ENCODE measurements at regions not wholly inside any gene's neighbourhood (a gene's known extent, or its start where the extent isn't known, plus 50 kb on each side); places are given as distances from the start of the nearest gene placed in this dataset.

- H3K4me3 ChIP-seq (ENCODE audit: low read depth, low read length) = no peak overlapping the region
- no peak for TF ChIP-seq CTCF (IDR thresholded peaks at IDR 0.05; ENCODE audit: low read depth, low read length)
- TF ChIP-seq MYC (IDR thresholded peaks at IDR 0.05; ENCODE audit: low read depth, low read length) = no peak
- TF ChIP-seq POLR2A (IDR thresholded peaks at IDR 0.05; ENCODE audit: extremely low read depth, insufficient read length) = no peak
- TF ChIP-seq MAX (IDR thresholded peaks at IDR 0.05; ENCODE audit: low read depth, low read length) = no peak
- DNase-seq (ENCODE audit: low read depth) = no peak
These were observed 243.5 kb upstream of the SALL3 start for GRCh38 chr18:78736015-78736690.

- DNase-seq (ENCODE audit: low read depth) = no peak
- no peak for TF ChIP-seq MAX (IDR thresholded peaks at IDR 0.05; ENCODE audit: low read depth, low read length)
- no peak for TF ChIP-seq POLR2A (IDR thresholded peaks at IDR 0.05; ENCODE audit: extremely low read depth, insufficient read length)
- H3K4me3 ChIP-seq (ENCODE audit: low read depth, low read length) = no peak overlapping the region
These were observed 242.4 kb upstream of the SALL3 start for GRCh38 chr18:78737006-78737915.

GRCh38 chr18:78738076-78738690 is 241.4 kb upstream of the SALL3 start:
- no peak overlapping the region for H3K4me3 ChIP-seq (ENCODE audit: low read depth, low read length)
- no peak for TF ChIP-seq CTCF (IDR thresholded peaks at IDR 0.05; ENCODE audit: low read depth, low read length)
- TF ChIP-seq POLR2A (IDR thresholded peaks at IDR 0.05; ENCODE audit: extremely low read depth, insufficient read length) = no peak
- TF ChIP-seq MYC (IDR thresholded peaks at IDR 0.05; ENCODE audit: low read depth, low read length) = no peak
- no peak for TF ChIP-seq MAX (IDR thresholded peaks at IDR 0.05; ENCODE audit: low read depth, low read length)
- no peak for DNase-seq (ENCODE audit: low read depth)

- no peak for DNase-seq (ENCODE audit: low read depth)
- TF ChIP-seq CTCF (IDR thresholded peaks at IDR 0.05; ENCODE audit: low read depth, low read length) = no peak
- TF ChIP-seq MYC (IDR thresholded peaks at IDR 0.05; ENCODE audit: low read depth, low read length) = no peak
- TF ChIP-seq MAX (IDR thresholded peaks at IDR 0.05; ENCODE audit: low read depth, low read length) = no peak
- H3K4me3 ChIP-seq (ENCODE audit: low read depth, low read length) = no peak overlapping the region
These were observed 240.5 kb upstream of the SALL3 start for GRCh38 chr18:78739115-78739514.

- no peak for DNase-seq (ENCODE audit: low read depth)
- TF ChIP-seq MAX (IDR thresholded peaks at IDR 0.05; ENCODE audit: low read depth, low read length) (no peak), MYC (IDR thresholded peaks at IDR 0.05; ENCODE audit: low read depth, low read length) (no peak), CTCF (IDR thresholded peaks at IDR 0.05; ENCODE audit: low read depth, low read length) (no peak), POLR2A (IDR thresholded peaks at IDR 0.05; ENCODE audit: extremely low read depth, insufficient read length) (no peak)
- H3K4me3 ChIP-seq (ENCODE audit: low read depth, low read length) = no peak overlapping the region
These were observed 239.5 kb upstream of the SALL3 start for GRCh38 chr18:78739882-78740677.
